GM12891 (cell line): ENCODE measurements at regions not wholly inside any gene's neighbourhood (a gene's known extent, or its start where the extent isn't known, plus 50 kb on each side); places are given as distances from the start of the nearest gene placed in this dataset.

Source experiments
- PAX5 ChIP-seq: IDR thresholded peaks from 2 replicates; pipeline ENCODE4 v1.6.1; 2011; ENCODE audit warnings: low read length, moderate library complexity, mild to moderate bottlenecking; ENCODE audit not compliant: insufficient read depth, severe bottlenecking
- POLR2A ChIP-seq: IDR thresholded peaks from 2 replicates; pipeline ENCODE4 v1.6.1; 2011; ENCODE audit warnings: low read depth, low read length, control low read depth
- POLR2AphosphoS5 ChIP-seq: IDR thresholded peaks from 2 replicates; pipeline ENCODE4 v1.6.1; 2011; ENCODE audit warnings: low read depth, low read length, control low read depth
- SPI1 ChIP-seq: IDR thresholded peaks from 2 replicates; pipeline ENCODE4 v1.6.1; 2011; ENCODE audit warnings: low read depth, low read length, control low read depth

DNA sequence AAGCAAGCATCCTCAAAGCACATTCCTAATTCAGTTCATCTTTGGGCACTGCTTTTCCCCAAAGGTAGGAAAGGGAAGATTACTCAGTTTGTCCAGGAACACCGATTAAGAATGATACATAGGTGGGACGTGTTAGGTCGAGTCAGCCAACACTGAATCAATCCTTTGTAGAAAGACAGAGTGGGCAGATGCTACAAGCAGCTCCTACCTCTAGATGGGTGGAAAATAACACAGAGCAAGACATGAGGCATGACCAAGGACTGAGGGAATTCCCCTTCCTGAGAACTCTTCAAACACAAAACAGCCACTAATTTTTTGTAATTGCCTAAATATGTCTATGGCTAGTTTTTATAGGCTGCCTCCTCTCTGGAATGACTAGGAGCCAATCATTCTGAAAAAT is 331.7 kb downstream of the HNRNPD start:
- TF ChIP-seq POLR2AphosphoS5, result no peak
- TF ChIP-seq POLR2A, result no peak
- no peak for TF ChIP-seq PAX5
- TF ChIP-seq SPI1, result no peak
